ENCODE measurements at regions not wholly inside any gene's neighbourhood (a gene's known extent, or its start where the extent isn't known, plus 50 kb on each side); places are given as distances from the start of the nearest gene placed in this dataset.

DNA sequence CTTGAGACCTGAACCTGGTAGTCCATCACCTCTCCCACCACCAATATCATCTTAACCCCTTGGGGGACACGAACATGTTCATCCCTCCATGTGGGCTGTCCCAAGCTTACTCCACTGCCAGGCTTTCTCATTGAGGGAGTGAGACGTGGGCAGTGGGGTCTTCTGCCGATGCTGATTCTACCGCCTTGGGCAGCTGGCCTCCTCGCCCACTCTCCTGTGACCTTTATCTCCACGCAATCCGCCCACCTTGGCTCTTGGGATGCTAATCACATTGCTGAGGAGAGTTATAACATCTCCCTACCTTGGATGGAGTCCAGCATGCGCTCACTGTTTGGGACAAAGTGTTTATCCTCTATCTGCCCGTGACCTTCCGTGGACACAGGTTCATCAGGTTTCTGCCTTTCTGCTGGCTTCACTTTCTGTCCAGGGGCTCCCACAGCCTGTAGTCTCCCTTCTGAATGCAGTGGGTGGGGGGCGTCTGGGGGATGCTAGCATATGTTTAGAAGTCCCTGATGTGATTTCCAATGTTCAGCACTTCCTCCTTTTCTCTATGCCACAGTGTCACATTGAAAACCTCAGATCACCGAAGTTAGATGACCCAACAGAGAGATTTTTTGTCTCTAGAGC is 53.2 kb upstream of the ESRRB start:
- TF ChIP-seq, protein P1, sequence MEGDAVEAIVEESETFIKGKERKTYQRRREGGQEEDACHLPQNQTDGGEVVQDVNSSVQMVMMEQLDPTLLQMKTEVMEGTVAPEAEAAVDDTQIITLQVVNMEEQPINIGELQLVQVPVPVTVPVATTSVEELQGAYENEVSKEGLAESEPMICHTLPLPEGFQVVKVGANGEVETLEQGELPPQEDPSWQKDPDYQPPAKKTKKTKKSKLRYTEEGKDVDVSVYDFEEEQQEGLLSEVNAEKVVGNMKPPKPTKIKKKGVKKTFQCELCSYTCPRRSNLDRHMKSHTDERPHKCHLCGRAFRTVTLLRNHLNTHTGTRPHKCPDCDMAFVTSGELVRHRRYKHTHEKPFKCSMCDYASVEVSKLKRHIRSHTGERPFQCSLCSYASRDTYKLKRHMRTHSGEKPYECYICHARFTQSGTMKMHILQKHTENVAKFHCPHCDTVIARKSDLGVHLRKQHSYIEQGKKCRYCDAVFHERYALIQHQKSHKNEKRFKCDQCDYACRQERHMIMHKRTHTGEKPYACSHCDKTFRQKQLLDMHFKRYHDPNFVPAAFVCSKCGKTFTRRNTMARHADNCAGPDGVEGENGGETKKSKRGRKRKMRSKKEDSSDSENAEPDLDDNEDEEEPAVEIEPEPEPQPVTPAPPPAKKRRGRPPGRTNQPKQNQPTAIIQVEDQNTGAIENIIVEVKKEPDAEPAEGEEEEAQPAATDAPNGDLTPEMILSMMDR (IDR thresholded peaks at IDR 0.05) = no peak
- TF ChIP-seq POLR2A (IDR thresholded peaks at IDR 0.05) = no peak
